NCI-H2029 (cell line): ENCODE measurements at regions not wholly inside any gene's neighbourhood (a gene's known extent, or its start where the extent isn't known, plus 50 kb on each side); places are given as distances from the start of the nearest gene placed in this dataset.

Experiments
- DNase-seq: peaks from one replicate; lab custom pipeline; 2025; lab: John Stamatoyannopoulos, UW

DNA sequence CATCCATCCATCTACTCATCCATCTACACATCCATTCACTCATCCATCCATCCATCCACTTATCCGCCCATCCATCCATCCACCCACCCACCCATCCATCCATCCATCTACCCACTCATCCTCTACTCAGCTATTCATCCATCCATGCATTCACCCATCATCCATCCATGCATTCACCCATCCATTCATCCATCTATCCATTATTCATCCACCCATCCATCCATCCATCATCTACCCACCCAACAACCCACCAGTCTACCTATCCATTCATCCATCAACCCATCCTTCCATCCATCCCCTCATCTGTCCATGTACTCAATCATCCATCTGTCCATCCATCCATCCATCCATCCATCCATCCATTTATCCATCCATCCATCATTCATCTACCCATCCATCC, 972.7 kb downstream of the BRD1 start:
- no peak for DNase-seq

DNA sequence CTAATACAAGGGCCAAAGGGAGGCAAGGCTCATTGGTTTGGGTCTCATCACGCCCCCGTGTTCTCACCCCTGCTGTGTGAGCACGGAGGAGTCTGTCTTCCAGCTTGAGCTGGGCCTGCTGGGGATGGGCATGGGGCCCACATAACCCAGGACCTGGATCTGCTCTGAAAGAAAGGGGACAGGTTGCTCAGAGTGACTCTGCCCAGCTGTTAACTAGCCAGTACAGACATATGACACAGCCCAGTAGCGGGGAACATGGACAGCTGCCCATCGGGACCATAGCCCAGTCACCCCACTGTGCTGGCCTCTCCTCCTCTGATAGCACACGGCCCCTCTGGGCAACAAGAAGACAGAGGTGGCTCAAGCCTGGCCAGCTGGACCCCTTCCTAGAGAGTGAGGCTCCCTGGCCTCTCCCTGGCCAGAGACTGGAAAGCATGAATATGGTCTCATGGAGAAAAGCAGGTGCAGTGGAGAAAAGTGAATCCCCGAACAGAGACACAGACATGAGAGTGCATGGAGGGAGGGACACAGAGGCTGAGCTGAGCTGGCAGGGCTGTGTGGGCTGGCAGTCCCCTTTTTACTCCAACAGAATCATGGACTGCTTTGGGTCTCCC, 973.9 kb downstream of the BRD1 start:
- DNase-seq, result no peak

DNA sequence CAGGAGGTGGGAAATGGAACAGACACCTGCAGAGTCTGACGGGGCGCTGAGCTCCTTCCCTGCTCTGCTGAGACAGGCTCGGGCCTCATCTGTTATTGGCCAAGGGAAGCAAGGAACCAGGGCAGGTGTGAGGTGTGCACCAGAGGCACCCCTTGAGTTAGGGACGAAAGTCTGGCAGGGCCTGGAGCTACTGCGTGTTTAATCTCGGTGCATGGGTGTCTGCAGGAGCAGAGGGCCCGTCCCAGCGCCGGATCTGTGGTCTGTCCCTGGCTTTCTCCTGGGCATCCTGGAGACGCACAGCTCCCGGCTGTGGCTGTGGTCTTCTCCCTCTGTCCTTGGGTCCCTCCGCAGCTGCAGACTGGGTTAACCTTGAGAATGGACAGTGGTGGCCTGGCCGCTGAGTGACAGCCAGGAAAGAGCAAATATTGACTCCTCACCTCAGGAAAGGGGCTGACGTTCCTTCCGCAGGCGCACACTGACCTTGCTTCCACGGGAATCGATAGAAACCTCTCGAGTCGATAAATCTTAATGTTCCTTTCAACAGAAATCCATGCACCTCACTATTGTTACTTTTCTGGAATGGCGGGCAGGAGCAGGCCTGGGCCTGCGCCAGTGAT, 975.6 kb downstream of the BRD1 start:
- no peak for DNase-seq

DNA sequence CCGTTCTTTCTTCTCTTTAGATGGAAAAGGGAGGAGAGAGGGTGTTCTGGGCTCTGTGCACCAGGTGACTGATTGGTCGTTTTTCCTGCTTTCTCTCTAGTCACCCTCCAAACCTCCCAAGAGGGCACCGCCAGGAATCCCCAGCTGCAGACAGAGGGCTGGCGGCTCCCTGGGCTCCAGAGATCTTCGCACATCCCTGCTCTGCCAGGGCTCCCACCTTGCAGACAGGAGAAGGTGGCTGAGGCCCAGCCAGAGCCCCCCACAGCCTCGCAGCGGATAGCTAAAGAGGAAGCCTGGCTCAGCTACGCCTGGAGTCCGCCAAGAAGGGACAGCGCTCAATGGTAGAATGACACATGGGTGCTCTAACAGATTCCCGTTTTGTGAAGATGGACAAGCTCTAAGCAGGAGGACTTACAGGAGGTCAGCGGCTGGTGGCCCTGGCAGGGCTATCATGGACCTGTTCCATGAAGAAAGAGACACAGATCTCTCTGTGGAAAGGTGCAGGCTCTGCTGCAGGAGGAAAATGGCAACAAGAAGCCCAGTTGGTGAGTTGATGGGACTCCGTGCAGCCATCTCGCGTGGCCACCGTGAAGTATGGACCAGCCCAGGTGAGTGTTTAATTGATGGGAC, 976.9 kb downstream of the BRD1 start:
- no peak for DNase-seq

DNA sequence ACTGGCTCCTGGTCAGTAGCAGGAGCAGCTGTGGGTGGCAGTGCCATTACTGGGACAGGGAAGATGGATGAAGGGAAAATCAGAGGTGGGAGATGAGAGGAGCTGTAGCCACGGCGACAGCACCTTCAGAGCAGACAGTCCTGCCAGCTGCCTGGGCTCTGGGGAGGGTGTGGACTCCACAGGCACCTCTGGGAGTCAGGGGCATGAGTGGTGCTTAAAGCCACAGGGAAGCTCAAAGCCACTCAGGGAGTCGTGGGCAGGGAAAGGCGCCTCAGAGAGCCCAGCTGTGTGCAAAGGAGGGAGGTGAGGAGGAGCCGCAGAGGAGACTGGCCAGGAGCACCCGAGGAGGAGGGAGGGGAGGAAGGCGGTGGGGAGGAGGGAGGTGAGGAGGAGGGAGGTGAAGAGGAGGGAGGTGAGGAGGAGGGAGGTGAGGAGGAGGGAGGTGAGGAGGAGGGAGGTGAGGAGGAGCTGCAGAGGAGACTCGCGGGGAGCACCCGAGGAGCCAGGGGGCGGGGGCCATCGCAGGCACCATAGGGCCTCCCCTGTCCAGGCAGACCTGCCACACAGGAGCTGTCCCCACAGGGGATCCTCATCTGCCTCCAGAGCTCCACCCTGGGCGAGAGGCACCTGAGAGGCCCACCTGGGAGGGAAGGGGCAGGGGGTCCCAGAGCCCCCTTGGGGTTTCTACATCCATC, 977.6 kb downstream of the BRD1 start:
- no peak for DNase-seq

DNA sequence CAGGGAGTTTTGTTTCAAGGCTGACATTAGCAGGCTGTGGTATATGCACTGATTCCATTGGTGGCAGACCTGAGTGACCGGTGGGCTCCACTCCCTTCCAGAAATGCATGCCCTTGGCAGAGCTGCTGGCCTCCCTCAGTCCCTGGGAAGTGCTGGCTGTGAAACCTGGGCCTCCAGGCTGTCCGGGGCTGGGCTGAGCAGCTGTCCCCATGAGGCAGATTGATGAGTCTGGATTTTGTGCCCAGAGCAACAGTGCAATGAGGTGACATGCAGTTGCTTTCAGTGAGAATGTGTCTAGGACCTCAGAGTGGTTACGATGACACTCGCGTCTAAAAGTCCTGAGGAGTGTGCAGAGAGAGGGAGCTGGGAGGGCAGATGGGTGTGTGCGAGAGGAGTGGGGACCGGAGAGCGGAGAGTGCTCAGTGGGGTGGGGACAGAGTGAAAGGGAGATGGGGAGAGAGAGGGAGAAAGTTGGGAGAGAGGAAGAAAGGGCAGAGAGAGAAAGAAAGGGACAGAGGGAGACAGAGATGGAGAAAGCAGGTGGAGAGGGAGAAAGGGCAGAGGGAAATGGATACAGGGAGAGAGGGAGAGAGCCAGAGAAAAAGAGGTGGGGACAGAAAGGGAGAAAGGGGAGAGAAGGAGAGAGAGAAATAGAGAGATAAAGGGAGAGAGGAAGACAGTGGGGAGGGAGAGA, 978.3 kb downstream of the BRD1 start:
- no peak for DNase-seq

DNA sequence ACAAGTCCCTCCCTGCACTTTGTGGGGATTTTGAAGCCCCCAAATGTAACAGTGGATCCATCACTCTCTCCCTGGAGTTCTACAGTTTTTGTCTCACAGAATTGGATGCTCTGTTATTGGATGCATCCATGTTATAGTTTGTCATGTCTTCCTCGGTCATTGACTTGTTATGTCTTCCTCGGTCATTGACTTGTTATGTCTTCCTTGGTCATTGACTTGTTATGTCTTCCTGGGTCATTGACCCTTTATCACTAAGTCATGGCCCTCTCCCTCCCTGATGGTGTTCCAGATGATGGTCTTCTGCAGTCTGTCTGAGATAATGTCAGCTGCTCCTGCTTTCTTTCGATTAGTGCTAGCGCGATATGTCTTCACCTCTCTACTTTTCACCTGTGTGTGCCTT, 981.5 kb downstream of the BRD1 start:
- no peak for DNase-seq

DNA sequence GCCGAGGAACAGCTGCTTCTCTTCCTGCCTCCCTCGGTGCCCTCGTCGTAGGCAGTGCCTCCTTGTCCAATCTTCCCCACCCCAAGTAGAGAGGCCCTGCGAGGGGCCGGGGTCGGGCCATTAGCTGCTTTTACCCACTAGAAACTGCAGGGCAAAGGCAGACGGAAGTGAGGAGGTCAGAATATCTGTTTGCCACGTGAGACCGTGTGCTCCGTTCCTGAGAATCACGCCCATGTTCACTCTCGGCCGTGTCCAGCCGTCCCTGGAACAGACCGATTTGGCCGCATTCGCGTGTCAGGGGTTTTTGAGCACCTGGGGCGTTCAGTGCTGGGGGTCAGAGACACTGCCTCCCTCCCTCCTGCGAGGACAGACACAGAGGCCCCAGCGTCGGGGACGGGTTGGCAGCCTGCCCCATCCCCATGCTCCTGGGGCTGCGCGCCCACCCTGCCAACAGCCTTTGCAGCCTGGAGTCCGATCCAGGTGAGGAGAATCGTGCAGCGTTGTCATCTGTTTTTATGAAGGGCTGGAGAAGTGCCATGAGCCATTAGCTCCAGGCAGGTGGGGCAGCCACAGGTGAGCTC, 982.2 kb downstream of the BRD1 start:
- DNase-seq, result peak; percentile 16

DNA sequence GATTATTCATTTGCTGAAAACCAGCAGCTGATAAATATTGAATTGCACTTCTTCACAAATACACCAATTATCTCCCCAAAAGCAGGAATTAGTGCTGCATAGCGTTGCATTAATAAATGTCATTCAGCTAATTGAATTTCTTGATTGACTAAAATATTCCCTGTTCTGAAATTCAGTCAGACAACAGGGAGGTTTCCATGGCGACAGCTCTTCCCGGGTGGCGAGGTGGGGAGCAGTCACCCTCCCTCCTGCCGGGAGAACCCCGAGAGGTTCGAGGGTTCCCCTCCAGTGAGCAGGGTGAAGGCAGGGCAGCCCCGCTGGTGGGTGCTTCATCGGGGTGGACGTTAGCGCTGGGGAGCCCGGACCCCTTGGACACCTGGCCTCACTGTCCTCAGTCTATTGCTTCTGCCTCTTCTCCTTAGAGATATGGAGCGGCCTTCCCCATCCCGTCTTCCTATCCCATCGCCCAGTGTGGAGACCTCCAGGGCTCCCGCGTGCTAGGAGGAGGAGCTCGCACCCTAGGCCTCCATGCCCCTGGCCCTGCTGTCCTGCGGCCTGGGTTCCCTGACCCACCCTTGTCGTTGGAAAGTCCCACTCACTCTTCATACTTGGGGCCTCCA, 983.5 kb downstream of the BRD1 start:
- DNase-seq, result no peak

DNA sequence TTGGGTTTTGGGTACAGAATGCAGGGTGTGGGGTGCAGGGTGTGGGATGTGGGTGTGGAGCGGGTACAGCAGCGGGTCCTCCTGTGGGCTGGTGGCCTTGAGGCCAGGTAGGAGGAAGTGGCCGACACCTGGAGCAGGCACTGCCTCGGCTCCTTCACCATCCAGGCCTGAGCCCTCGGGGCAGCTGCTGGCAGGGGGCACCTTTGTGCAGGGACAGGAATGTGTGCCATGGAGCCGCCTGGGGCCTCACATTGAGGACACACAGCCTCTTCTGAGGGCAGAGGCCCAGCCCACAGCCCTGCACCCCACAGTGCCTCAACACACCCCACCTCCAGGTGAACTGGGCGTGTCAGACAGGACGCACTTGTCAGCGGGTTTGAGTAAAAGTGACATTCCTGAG, 984.0 kb downstream of the BRD1 start:
- DNase-seq, result no peak

DNA sequence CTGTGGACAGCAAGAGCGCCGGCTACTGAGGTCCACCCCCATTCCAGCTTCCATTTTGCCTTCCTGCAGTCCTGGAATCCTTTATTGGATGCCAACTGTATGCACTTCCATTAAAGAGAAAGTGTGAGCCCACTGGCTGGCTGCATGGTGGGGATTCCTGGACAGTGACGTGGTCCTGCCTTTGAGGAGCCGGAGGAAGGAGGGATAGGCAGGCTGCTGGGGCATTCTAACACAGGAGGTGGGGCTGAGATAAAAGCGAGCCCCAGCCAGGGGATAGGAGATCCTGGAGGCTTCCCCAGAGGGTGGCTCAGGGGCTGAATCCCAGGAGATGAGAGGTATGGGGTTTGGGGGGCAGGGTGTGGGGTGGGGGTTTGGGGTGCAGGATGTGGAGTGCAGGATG, 984.7 kb downstream of the BRD1 start:
- DNase-seq, result no peak

DNA sequence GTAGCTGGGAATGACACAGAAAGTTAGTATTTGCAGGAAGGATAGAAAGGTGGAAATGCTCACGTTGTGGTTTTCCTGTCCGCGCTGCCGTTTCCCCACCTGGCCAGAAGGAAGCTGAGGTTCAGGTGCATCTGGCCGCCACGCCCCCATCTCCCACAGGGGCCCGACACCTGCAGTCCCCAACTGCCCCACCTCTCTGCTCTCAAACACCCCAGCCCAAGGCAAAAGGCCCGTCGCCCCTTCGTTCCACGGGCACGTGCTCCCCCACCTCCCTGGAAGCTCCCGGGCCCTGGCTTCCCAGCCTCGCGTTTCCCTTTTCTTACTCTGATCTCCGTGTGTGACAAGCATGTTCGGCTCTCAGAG, 985.1 kb downstream of the BRD1 start:
- DNase-seq, result no peak

DNA sequence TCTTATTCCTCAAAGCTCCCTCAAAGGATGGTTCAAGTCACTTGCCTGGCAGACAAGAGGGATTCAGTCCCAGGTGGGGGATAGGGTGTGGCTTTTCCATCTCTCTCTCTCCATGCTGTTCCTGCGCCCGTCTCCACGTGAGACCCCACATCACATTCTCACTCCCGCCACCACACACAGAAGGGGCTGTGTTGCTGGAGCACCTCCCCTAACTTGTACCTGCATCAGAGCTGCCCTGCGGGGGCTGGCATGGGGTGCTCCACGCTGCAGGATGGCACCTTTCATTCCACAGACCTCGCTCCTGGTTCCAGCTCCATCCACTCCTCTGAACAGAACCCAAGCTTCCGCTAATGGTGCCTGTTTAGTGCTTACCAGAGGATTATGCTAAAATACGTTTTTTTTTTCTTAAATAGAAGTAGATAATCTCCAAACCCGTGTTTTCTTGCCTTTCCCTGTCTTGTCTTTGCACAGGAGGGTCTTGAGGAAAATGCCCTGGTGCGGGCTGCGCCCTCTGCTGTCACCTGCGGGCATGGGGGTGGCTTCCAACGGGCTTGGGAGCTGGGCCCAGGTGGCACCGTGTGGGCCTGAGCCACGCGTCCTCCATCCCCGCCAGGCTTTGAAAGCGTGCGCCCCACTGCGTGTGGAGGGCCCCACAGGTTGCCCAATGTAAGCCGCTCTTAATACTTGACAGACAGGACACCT, 985.6 kb downstream of the BRD1 start:
- no peak for DNase-seq

DNA sequence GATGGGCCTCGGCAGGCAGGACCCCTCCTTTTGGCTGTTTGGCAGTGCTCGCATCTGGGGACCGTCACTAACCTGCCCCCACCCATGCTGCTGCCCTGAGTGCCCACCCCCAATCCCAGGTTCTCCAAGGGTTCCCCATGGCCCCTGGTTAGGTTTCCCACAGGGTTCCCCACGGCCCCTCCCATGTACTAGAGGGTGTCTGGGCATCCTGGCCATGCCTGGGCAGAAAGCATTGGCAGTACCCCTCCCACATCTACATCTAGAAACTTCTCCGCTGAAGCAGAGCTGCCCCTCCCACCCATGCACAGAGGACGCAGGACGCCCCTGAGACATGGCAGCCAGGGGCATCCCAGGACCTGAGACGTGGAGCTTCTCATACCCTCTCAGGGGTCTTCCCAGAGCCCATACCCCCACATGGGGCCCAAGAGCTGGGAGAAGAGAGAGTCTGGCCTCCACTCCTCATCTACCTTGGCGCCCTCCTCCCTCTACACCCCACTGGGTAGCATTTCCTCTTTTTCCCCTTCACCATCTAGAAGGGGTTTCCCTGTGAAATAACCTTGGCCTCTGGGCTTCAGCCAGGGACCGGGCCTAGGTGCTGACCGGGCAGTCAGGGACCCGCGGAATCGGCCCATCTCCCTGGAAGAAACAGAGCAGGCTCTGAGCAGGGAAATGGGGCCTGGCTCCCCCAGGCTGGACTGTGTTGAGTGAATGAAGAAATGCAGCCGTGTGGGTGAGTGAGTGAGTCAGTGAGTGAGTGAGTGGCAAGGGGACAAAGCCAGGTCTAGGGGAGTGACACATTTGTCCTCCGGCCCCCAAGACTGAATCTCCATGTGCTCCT, 987.3 kb downstream of the BRD1 start:
- DNase-seq, result no peak

DNA sequence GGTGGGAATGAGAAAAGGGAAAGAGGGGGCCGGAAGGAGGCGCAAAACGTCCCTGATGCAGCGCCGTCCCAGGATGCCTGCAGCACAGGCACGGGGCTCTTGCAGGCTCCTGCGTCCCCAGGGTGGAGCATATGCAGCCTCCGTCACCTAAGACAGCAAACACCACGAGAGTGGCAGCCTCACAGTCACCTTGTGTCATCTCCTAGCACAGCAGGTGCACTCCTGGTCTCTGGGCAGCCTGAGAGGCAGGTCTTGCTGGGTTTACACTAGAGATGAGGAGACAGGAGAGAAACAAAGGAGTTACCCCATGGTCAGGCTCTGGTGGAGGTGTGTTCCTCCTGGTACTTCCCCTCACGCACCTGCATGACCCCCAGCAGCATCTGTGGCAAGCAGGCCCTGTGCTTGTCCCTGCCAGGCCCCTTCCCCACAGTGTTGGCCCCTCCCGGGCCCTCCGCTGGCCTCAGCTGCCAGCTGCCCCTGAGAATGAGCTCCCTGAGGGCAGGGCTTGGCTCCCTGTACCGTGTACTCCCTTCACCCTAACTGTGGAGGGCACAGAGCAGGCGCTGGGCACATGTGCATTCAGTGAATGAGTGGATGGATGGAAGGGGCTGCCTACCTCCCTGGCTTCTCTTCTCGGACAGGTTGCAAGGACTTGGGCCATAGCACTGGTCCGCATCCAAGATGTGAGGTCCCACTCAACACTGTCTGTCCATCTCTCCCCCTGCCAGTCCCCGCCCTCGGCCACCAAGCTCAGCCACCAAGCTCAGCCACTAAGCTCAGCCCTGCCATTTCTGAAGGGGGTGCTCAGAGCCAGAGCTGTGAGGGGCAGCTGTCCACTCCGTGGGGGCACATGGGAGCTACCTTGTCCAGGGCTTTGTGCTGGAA, 988.6 kb downstream of the BRD1 start:
- DNase-seq, result no peak

DNA sequence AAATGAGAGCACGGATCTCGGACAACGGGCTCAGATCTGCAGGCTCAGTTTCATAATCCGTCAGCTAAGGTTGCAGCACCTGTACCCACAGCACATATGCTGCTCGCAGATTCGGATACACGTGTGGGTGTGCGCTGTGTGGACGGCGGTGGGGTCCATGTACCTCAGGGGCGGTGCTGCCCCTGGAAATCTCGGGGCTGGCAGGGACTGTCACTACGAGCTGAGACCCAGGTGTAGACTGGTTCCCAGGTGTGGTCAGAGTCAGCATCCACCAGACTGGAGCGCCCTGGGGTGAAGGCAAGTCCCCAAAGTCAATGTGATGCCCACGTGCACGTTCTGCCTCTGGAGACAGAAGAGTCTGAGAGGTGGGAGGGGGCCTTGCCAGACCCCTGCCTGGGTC, 989.3 kb downstream of the BRD1 start:
- no peak for DNase-seq

DNA sequence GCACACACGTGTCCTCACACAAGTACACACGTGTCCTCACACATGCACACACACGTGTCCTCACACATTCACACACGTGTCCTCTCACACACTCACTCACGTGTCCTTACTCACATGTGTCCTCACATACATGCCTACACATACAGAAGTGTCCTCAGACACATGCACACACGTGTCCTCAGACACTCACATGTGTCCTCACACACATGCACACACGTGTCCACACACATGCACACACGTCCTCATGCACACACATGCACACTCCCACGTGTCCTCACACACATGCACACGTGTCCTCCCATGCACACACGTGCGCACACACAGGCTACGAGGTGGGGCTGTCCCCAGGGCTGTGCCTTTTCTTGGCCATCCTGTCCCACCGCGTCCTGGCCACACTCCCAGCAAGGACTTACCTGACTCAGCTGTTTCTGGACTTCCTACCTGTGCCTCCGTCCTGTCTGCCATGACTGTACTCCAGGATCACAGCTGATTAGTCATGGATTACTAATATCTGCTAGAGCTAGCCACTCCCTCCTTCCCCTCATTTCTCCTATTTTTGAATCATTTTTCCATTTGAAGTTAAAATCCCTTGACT, 990.2 kb downstream of the BRD1 start:
- no peak for DNase-seq

DNA sequence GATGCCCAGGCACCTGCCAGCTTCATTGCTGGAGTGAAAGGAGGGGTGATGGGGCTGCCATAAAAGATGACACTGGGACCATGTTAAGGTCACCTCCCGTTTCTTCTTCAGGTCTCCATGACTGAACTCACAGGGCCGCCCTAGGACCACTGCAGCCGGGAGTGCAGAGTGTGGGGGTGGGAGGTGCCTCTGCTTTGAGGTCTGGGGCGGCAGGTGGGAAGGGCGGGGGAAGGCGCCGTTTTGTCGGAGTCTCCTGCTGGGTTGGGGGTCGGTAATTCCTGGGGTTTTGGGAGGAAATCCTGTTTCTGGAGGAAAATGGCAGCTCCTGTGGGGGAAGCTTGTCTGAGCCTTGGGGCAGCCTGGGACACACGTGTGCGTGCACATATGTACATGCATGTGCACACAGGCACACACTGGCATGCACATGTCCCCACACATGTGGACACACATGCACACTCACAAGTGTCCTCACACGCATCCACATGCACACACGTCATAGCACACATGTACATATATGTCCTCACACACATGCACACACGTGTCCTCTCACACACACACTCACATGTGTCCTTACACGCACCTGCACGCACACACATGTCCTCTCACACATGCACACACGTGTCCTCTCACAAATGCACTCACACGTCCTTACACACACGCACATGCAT, 990.9 kb downstream of the BRD1 start:
- no peak for DNase-seq
